Ishikawa (cell line): ENCODE measurements at regions not wholly inside any gene's neighbourhood (a gene's known extent, or its start where the extent isn't known, plus 50 kb on each side); places are given as distances from the start of the nearest gene placed in this dataset.

Experiments used
- CEBPB ChIP-seq: IDR thresholded peaks from 2 replicates; pipeline ENCODE4 v1.6.1; 2012
- CREB1 ChIP-seq: IDR thresholded peaks from 2 replicates; pipeline ENCODE4 v1.6.1; 2012; ENCODE audit warnings: low read depth
- EGR1 ChIP-seq: IDR thresholded peaks from 2 replicates; pipeline ENCODE4 v1.6.1; 2012
- EP300 ChIP-seq: IDR thresholded peaks from 2 replicates; pipeline ENCODE4 v1.6.1; 2012; ENCODE audit warnings: borderline replicate concordance
- FOXM1 ChIP-seq: IDR thresholded peaks from 2 replicates; pipeline ENCODE4 v1.6.1; 2012; ENCODE audit warnings: low read depth, borderline replicate concordance
- MAX ChIP-seq: IDR thresholded peaks from 2 replicates; pipeline ENCODE4 v1.6.1; 2012
- NFIC ChIP-seq: IDR thresholded peaks from 2 replicates; pipeline ENCODE4 v1.6.1; 2012
- RAD21 ChIP-seq: IDR thresholded peaks from 2 replicates; pipeline ENCODE4 v1.6.1; 2012; ENCODE audit warnings: low read depth
- TAF1 ChIP-seq: IDR thresholded peaks from 2 replicates; pipeline ENCODE4 v1.6.1; 2012; ENCODE audit warnings: low read depth, mild to moderate bottlenecking
- TCF12 ChIP-seq: IDR thresholded peaks from 2 replicates; pipeline ENCODE4 v1.6.1; 2012; ENCODE audit warnings: low read depth
- TEAD4 ChIP-seq: IDR thresholded peaks from 2 replicates; pipeline ENCODE4 v1.6.1; 2012
- USF1 ChIP-seq: IDR thresholded peaks from 2 replicates; pipeline ENCODE4 v1.6.1; 2012
- YY1 ChIP-seq: IDR thresholded peaks from 2 replicates; pipeline ENCODE4 v1.6.1; 2012; ENCODE audit warnings: low read depth
- ZBTB7A ChIP-seq: IDR thresholded peaks from 2 replicates; pipeline ENCODE4 v1.6.1; 2012; ENCODE audit warnings: low read depth
- TF ChIP-seq, protein P1 (sequence below): IDR thresholded peaks from 2 replicates; pipeline ENCODE4 v1.6.1; 2012; ENCODE audit warnings: low read depth, mild to moderate bottlenecking

GRCh38 chr9:107562798-107563197, 73.2 kb upstream of the KLF4 start:
- TF ChIP-seq NFIC (no peak), USF1 (no peak), CEBPB (no peak), RAD21 (no peak), TEAD4 (no peak), EP300 (no peak), CREB1 (no peak), TAF1 (no peak), YY1 (no peak), FOXM1 (no peak), ZBTB7A (no peak), EGR1 (no peak), TCF12 (no peak), MAX (no peak)
- TF ChIP-seq, protein P1, sequence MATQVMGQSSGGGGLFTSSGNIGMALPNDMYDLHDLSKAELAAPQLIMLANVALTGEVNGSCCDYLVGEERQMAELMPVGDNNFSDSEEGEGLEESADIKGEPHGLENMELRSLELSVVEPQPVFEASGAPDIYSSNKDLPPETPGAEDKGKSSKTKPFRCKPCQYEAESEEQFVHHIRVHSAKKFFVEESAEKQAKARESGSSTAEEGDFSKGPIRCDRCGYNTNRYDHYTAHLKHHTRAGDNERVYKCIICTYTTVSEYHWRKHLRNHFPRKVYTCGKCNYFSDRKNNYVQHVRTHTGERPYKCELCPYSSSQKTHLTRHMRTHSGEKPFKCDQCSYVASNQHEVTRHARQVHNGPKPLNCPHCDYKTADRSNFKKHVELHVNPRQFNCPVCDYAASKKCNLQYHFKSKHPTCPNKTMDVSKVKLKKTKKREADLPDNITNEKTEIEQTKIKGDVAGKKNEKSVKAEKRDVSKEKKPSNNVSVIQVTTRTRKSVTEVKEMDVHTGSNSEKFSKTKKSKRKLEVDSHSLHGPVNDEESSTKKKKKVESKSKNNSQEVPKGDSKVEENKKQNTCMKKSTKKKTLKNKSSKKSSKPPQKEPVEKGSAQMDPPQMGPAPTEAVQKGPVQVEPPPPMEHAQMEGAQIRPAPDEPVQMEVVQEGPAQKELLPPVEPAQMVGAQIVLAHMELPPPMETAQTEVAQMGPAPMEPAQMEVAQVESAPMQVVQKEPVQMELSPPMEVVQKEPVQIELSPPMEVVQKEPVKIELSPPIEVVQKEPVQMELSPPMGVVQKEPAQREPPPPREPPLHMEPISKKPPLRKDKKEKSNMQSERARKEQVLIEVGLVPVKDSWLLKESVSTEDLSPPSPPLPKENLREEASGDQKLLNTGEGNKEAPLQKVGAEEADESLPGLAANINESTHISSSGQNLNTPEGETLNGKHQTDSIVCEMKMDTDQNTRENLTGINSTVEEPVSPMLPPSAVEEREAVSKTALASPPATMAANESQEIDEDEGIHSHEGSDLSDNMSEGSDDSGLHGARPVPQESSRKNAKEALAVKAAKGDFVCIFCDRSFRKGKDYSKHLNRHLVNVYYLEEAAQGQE: no peak

DNA sequence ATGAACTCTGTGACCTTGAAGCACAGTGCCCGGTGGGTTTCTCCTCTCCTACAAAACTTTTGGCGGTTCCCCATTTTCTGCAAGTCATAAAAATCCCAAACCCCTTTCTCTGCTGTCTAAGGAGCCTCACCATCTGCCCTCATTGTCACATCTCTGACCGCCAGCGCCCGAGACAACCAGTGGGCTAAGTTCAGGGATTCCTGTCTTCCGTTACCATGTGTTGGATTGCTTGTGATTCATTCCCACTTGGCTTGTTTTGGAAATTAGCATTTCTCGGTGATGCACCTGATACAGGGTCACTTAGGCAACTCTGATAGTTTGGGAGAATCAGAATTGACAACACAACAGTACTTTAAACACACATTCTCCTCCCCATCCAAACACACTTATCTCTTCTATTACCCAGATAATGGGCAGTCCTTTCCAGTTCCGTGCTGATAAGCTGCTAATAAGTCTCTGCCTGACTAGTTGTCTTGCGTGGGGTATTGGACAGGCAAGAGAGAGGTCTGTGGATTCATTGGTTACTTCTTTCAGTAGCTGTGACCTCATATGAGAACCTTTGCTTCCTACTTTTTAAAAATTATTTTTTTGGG, 70.0 kb upstream of the KLF4 start:
- TF ChIP-seq YY1 (no peak), TEAD4 (no peak), RAD21 (no peak), TCF12 (no peak), CREB1 (no peak), NFIC (no peak), EP300 (no peak)
- TF ChIP-seq, protein P1: no peak

DNA sequence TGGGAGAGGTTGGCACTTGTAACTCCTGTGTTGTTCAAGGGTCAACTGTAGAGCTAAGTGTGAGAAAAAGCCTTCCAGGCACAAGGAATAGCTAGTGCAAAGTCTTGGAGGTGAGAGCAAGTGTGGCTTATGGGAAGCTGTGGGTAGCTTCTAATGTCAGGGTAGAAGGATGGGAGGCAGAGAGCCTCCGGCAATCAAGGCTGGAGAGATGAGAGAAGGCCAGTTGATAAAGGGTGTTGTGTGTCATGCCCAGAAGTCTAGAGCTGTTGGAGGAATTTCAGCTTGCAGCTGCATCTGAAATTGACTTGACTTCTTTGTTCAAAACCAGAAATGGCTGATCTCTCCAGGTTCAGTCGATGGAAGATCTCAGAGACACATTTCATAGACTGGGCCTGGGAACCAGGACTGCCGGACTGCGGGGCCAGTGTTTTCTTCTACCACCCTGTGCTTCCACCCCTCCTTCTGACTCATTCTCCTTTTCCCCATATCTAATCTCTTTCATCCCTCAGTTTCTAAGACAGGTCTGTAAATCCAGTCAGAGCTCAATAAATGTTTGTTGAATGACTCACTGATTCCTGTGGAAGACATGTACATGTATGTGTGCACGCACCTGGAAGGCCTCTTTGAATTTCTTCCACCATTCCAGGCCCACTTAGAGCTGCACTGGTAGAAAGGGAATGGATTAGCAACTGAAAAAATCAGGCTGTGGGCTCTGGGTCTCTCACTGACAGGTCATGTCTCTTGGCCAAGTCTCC, 67.8 kb upstream of the KLF4 start:
- no peak for TF ChIP-seq USF1
- no peak for TF ChIP-seq TEAD4
- TF ChIP-seq RAD21: no peak
- no peak for TF ChIP-seq CREB1
- no peak for TF ChIP-seq NFIC
- TF ChIP-seq YY1: no peak
- TF ChIP-seq, protein P1: no peak
- no peak for TF ChIP-seq ZBTB7A
- TF ChIP-seq EP300: no peak
- TF ChIP-seq TAF1: no peak
- TF ChIP-seq CEBPB: no peak
- no peak for TF ChIP-seq MAX
- no peak for TF ChIP-seq TCF12
- TF ChIP-seq FOXM1: no peak

DNA sequence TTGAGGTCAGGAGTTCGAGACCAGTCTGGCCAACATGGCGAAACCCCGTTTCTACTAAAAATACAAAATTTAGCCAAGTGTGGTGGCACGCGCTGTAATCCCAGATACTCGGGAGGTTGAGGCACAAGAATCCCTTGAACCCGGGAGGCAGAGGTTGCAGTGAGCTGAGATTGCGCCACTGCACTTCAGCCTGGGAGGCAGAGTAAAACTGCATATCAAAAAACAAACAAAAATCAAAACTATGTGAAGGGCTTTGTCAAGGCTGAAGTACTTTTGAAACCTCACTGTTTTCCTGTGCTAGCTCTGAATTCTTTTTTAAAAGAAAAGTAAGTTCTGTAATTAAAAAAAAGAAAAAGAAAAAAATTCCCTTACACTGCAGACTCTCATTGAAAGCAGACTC, 65.1 kb upstream of the KLF4 start:
- no peak for TF ChIP-seq USF1
- TF ChIP-seq EGR1: no peak
- no peak for TF ChIP-seq TEAD4
- no peak for TF ChIP-seq CEBPB
- TF ChIP-seq ZBTB7A: no peak
- no peak for TF ChIP-seq NFIC
- TF ChIP-seq YY1: no peak
